HG03196 (cell line): ENCODE measurements at regions not wholly inside any gene's neighbourhood (a gene's known extent, or its start where the extent isn't known, plus 50 kb on each side); places are given as distances from the start of the nearest gene placed in this dataset.

Experiments
- ATAC-seq: cut with Tn5 transposase; IDR thresholded peaks from one replicate; pipeline ENCODE4 v1.9.1; 2021; ENCODE audit not compliant: unreplicated experiment

GRCh38 chr10:36506261-36506660 is 619.1 kb upstream of the ANKRD30A start:
- no peak for ATAC-seq

GRCh38 chr10:36504758-36505157 is 620.6 kb upstream of the ANKRD30A start:
- ATAC-seq = no peak

GRCh38 chr10:36500266-36500665 is 625.1 kb upstream of the ANKRD30A start:
- no peak for ATAC-seq

GRCh38 chr10:36499693-36500092 is 625.7 kb upstream of the ANKRD30A start:
- ATAC-seq = no peak

GRCh38 chr10:36496758-36497157 is 628.6 kb upstream of the ANKRD30A start:
- ATAC-seq = no peak

GRCh38 chr10:36494371-36494770 is 631.0 kb upstream of the ANKRD30A start:
- ATAC-seq = no peak

- ATAC-seq = no peak
Observed at GRCh38 chr10:36493516-36493880, 631.9 kb upstream of the ANKRD30A start.

- ATAC-seq = no peak
Observed at GRCh38 chr10:36492590-36493515, 632.5 kb upstream of the ANKRD30A start.

GRCh38 chr10:36491926-36492325 is 633.5 kb upstream of the ANKRD30A start:
- ATAC-seq = no peak

GRCh38 chr10:36489611-36490228 is 635.7 kb upstream of the ANKRD30A start:
- no peak for ATAC-seq

GRCh38 chr10:36489181-36489580 is 636.2 kb upstream of the ANKRD30A start:
- no peak for ATAC-seq

GRCh38 chr10:36488579-36488978 is 636.8 kb upstream of the ANKRD30A start:
- no peak for ATAC-seq

- no peak for ATAC-seq
Observed at GRCh38 chr10:36479073-36479472, 646.3 kb upstream of the ANKRD30A start.

- no peak for ATAC-seq
Observed at GRCh38 chr10:36476399-36476798, 649.0 kb upstream of the ANKRD30A start.

- no peak for ATAC-seq
Observed at GRCh38 chr10:36475746-36476145, 649.7 kb upstream of the ANKRD30A start.

- no peak for ATAC-seq
Observed at GRCh38 chr10:36474456-36474855, 650.9 kb upstream of the ANKRD30A start.

- ATAC-seq = no peak
Observed at GRCh38 chr10:36473122-36473521, 652.3 kb upstream of the ANKRD30A start.

- no peak for ATAC-seq
Observed at GRCh38 chr10:36469585-36469984, 655.8 kb upstream of the ANKRD30A start.

GRCh38 chr10:36468620-36469019 is 656.8 kb upstream of the ANKRD30A start:
- no peak for ATAC-seq

GRCh38 chr10:36465604-36466379 is 659.6 kb upstream of the ANKRD30A start:
- ATAC-seq = no peak

GRCh38 chr10:36464291-36464690 is 661.1 kb upstream of the ANKRD30A start:
- ATAC-seq = no peak

GRCh38 chr10:36463390-36463789 is 662.0 kb upstream of the ANKRD30A start:
- no peak for ATAC-seq
